Rectal smooth muscle tissue (tissue), 1 donor: ENCODE measurements at regions not wholly inside any gene's neighbourhood (a gene's known extent, or its start where the extent isn't known, plus 50 kb on each side); places are given as distances from the start of the nearest gene placed in this dataset.

Source experiments
- H3K27ac ChIP-seq: one replicate; pipeline ENCODE4 v1.7.0; 2013; ENCODE audit warnings: low read depth, low read length, inconsistent platforms
- H3K27me3 ChIP-seq: one replicate; pipeline ENCODE4 v1.7.0; 2013; ENCODE audit warnings: low read length; ENCODE audit not compliant: control insufficient read depth, insufficient read depth
- H3K36me3 ChIP-seq: one replicate; pipeline ENCODE4 v1.7.0; 2013; ENCODE audit warnings: low read length; ENCODE audit not compliant: control insufficient read depth, insufficient read depth
- H3K4me1 ChIP-seq: one replicate; pipeline ENCODE4 v1.7.0; 2013; ENCODE audit warnings: low read length; ENCODE audit not compliant: control insufficient read depth, insufficient read depth
- H3K4me3 ChIP-seq: one replicate; pipeline ENCODE4 v1.7.0; 2013; ENCODE audit warnings: low read length
- H3K9ac ChIP-seq: one replicate; pipeline ENCODE4 v1.7.0; 2013; ENCODE audit warnings: low read length

DNA sequence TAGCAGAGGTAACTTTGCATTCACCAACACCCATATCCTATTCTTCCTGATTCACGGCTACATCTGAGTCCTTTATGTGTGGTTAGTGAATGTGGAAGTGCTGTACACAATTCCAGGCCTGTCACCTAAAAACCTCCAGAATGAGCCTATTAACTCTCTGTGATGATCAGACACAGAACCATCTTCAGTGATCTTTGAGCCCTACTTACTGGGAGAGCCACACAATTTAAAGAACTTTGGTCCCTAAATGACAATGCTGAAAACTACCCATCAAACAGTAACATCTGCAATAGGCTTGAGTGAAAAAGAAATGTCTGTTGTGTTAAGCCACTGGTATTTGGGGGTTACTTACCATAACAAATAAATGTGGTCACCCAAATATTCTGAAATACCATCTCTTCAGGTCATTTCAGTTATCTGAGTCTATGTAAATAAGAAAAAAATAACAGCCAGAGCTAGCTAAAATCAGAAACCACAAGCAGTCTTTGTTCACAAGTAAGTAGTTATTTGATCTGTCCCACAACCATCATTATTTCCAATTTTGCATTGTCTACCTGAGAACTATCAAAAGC, 145.7 kb downstream of the HGF start:
- H3K4me3 ChIP-seq = no peak overlapping the region
- H3K9ac ChIP-seq = no peak overlapping the region
- no peaks in the 10 kb centered on the region for H3K4me1 ChIP-seq
- no peaks in the 10 kb centered on the region for H3K27me3 ChIP-seq
- no peaks in the 10 kb centered on the region for H3K36me3 ChIP-seq
- no peak overlapping the region for H3K27ac ChIP-seq

DNA sequence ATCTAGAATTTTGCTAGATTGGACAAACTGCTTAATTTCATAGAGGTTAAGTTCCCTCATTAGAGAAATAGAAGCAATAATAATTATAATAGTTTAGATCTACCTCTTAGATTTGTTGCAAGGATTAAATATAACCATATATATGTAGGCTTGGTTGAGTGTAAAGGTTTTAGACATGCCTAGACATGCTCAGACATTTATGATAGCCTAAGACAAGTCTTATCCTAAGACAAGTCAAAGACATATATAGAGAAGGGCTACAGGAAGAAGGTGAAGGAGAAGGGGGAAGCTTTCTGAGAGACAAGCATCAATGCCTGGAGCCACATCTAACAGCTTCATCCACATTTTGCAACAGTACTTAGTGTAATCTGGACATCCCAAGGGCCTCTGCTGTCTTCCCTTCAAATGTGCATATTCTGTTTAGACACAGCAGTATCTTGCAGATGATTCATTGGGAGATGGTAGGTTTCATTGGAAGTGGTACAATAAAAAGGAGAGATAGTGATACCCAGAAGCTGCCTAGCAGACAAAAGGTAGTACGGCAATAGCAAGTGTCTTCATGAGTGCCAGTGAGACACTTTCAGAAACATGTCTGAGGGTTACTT, 146.5 kb downstream of the HGF start:
- Histone ChIP-seq H3K4me3 (no peak overlapping the region), H3K9ac (no peak overlapping the region), H3K27ac (no peak overlapping the region), H3K27me3 (no peaks in the 10 kb centered on the region), H3K36me3 (no peaks in the 10 kb centered on the region), H3K4me1 (no peaks in the 10 kb centered on the region)

DNA sequence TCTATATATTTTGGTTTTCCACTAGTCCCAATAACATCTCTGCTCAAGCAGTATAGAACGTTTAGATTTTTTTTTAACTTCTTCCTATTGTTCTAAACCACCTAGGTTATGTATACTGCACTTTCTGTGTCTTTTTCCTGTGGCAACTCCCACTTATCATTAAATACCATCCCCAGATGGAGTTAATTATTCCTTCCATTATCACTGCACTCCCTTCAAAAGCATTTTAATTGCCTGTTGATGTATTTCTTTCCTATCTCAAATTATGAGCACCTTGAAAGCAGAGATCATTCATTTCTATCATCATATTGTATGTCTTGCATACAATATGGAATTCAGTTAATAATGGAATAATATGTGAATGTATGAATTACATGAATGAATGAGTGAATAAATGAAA, 148.0 kb downstream of the HGF start:
- H3K9ac ChIP-seq = no peak overlapping the region
- H3K36me3 ChIP-seq = no peaks in the 10 kb centered on the region
- H3K27me3 ChIP-seq = no peaks in the 10 kb centered on the region
- H3K4me1 ChIP-seq = no peaks in the 10 kb centered on the region
- H3K27ac ChIP-seq = no peak overlapping the region
- H3K4me3 ChIP-seq = no peak overlapping the region

DNA sequence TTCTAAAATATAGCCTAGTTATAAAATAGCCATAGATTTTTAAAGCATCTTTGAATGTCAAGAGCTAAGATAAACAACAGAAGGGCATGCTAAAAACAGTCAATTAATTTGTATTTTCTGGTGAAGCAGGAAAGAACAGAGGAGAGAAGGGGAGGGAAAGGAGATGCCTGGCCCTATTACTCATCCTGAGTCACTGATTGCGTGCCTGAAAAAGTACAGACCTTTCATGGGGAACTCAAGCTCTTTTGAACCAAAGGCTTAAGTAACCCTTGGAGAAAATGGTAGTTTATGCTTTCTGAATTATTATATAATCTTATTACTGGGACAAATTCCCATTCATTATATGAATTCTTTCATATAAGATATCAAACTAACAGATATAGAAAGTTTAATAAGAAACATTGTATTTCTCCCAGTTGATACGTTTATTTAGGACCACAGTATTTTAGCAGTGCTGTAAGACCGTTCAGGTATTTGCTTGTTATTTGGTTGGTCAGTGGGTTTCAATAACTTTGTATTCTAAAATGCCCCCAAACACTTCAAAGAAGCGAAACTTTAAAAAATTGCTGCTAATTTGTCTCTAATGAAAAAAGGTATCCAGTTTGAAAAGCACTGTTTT, 151.3 kb downstream of the HGF start:
- no peaks in the 10 kb centered on the region for H3K4me1 ChIP-seq
- H3K27ac ChIP-seq = no peak overlapping the region
- H3K4me3 ChIP-seq = no peak overlapping the region
- H3K9ac ChIP-seq = no peak overlapping the region
- H3K36me3 ChIP-seq = no peaks in the 10 kb centered on the region
- no peaks in the 10 kb centered on the region for H3K27me3 ChIP-seq

DNA sequence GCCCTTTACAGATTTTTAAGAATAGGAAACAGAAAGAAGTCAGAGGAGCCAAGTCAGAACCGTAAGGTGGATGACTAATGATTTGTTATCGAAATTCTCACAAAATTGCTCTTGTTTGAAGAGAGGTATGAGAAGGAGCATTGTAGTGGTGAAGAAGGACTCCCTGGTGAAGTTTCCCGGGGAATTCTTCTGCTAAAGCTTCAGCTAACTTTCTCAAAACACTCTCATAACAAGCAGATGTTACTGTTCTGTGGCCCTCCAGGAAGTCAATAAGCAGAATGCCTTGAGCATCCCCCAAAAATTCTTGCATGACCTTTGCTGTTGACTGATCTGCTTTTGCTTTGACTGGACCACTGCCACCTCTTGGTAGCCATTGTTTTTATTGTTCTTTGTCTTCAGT, 152.9 kb downstream of the HGF start:
- no peaks in the 10 kb centered on the region for H3K4me1 ChIP-seq
- no peaks in the 10 kb centered on the region for H3K27me3 ChIP-seq
- H3K27ac ChIP-seq = no peak overlapping the region
- no peak overlapping the region for H3K4me3 ChIP-seq
- H3K36me3 ChIP-seq = no peaks in the 10 kb centered on the region
- H3K9ac ChIP-seq = no peak overlapping the region

DNA sequence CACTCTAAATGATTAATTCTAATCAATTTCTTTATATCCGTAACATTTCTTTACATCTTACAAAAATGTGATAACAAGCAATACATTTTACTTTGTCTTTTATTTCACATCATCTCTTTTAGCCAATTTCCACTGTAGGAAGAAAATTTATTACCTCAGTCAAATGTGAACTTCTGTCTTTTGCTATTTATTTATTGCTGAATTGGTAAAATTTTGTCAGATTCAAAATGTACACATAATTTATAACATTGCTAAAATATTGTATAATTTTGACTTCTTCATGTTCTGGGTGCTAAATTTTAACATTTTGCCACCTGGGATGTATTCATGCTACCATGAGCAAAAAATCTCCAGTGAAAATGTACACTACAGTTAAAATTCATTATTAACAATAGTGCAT, 158.0 kb downstream of the HGF start:
- Histone ChIP-seq H3K4me1 (no peaks in the 10 kb centered on the region), H3K27ac (no peak overlapping the region), H3K27me3 (no peaks in the 10 kb centered on the region), H3K4me3 (no peak overlapping the region), H3K36me3 (no peaks in the 10 kb centered on the region), H3K9ac (no peak overlapping the region)

DNA sequence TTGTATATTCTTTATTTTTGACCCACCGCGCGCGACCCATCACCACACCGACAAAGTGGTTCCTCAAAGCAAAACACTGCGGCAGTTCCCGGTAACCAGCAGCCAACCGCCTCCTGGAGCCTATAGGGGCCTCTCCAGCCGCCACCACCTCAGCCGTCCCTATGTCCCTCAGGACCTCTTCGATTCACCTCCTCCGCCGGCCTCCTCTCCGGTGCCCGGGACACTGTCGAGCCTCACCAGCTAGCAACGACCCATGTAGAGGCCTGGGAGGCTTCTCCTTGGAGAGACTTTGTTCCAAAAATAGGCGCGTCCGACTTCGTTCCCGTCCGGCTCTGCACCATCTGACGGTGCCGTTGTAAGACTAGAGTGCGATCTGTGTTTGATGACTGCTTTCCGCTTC, 158.8 kb downstream of the HGF start:
- no peaks in the 10 kb centered on the region for H3K27me3 ChIP-seq
- H3K27ac ChIP-seq = no peak overlapping the region
- no peaks in the 10 kb centered on the region for H3K4me1 ChIP-seq
- no peaks in the 10 kb centered on the region for H3K36me3 ChIP-seq
- no peak overlapping the region for H3K4me3 ChIP-seq
- no peak overlapping the region for H3K9ac ChIP-seq

DNA sequence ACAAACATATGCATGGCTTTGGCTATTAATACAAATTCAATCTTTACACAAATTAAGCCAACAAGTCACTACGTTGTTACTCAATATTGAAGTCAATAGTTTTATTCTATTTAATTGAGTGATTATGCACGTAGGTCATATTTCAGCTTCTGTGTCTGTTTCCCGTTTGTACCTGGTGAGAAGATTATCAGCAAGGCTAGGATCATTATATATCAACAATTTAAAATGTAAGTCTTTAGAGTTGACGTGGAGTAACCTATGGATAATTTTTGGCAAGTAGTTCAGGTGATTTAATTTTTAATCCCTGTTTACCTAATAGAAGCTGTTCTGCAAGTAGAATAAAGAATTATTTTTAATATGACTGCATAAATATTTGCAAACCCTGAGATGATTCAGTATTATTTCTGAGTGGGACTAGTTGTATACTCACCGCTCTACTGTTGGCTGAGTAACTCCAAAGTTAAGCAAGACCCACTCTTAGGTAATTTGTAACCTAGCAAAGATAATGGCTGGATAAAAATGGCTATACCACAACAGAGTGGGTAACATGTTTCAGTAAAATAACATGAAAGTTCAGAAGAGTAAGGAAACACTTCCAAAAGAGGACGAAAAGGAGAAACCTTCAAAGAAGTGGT, 161.0 kb downstream of the HGF start:
- Histone ChIP-seq H3K9ac (no peak overlapping the region), H3K36me3 (no peaks in the 10 kb centered on the region), H3K27ac (no peak overlapping the region), H3K4me1 (no peaks in the 10 kb centered on the region), H3K27me3 (no peaks in the 10 kb centered on the region), H3K4me3 (no peak overlapping the region)

DNA sequence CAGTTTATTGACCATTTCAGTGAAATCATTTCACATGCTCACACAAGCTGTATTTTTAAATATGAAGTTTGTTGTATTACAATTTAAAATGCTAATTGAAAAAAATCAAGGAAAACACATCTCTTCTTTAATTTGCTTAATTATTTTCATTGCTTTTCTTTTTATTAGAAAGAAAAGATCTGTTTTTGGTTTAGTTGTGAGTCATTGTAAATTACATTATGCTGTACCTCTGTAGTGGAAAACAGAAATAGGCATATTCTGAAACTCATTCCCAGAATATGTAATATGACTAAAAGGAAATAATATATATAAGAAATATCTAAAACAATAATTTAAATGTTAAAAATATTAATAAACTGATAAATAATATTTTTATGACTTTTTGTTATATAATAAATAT, 161.9 kb downstream of the HGF start:
- Histone ChIP-seq H3K27me3 (no peaks in the 10 kb centered on the region), H3K9ac (no peak overlapping the region), H3K27ac (no peak overlapping the region), H3K4me1 (no peaks in the 10 kb centered on the region), H3K4me3 (no peak overlapping the region), H3K36me3 (no peaks in the 10 kb centered on the region)

DNA sequence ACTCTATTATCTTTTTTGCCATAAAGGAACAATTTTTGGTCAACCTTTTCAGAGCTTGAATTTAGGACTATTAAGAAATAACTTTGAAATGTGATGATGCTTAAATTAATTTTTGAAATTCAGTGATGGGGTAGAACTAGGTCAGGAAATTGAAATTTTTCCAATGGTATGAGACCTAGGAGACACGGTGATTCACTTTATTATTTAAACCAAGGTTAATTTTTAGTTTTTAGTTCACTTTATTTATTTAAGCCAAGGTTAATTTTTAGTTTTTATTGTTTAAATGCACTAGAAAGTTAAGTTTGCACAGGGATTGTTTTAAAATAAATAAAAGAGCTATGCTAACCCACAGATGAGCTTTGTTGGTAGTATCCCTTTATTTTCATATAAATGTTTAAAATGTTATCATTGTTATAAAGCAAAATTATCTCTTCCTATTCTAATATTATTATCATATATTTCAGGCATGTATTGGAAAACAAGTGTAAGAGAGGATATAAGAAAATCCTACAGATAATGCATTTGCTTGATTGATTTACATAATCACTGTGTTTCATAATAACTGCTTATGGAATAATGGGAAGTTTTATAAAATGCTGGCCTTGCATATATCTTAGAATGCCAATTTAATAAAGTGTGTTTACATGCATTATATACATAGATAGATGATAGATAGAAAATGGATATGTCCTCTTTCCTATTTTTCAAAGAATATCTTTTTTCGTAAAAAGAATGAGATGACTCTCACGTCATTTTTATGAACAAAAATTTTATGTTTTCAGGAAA, 163.6 kb downstream of the HGF start:
- Histone ChIP-seq H3K4me3 (no peak overlapping the region), H3K36me3 (no peaks in the 10 kb centered on the region)

DNA sequence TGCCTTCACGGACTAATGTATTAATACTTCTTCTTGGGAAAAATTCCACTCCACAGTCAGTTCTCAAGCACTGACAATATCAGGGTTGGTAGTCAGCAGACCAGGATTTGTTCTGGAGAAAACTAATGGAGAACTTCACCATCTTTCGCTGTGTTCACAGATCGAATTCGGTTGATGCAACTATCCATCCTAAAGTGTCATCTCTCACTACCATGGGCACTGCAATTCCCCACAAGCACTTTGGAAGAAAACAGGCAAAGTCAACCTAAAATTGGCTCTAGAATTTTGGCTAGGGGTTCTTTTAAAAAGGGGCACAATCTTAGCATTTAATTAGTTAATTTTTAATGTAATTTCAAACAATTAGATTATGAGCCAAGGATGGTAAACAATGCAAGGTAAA, 164.4 kb downstream of the HGF start:
- Histone ChIP-seq H3K27me3 (no peaks in the 10 kb centered on the region), H3K9ac (no peak overlapping the region), H3K4me1 (no peaks in the 10 kb centered on the region), H3K27ac (no peak overlapping the region), H3K36me3 (no peaks in the 10 kb centered on the region), H3K4me3 (no peak overlapping the region)

More for the DNA sequence above, 163.6 kb downstream of the HGF start:
- no peak overlapping the region for H3K27ac ChIP-seq
- H3K9ac ChIP-seq = no peak overlapping the region
- no peaks in the 10 kb centered on the region for H3K4me1 ChIP-seq
- no peaks in the 10 kb centered on the region for H3K27me3 ChIP-seq

DNA sequence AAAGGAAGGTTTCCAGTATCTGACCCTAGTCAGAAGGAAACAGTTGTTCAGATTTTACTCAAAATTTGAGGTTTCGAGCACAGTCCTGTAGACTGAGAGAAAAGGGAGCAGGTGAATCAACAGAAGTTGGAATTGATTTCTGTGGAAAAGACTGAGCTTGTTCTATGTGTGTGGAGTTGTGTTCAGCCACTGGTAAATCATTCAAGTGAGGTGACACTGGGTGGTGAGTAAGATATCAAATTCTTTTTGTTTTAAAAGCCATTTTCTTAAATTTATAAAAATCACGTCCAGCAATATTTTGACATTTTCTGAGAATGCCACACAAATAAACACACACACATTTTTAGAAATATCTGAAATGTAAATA, 165.1 kb downstream of the HGF start:
- Histone ChIP-seq H3K27me3 (no peaks in the 10 kb centered on the region), H3K4me3 (no peak overlapping the region), H3K4me1 (no peaks in the 10 kb centered on the region), H3K36me3 (no peaks in the 10 kb centered on the region), H3K27ac (no peak overlapping the region), H3K9ac (no peak overlapping the region)
